Esophagus mucosa (tissue), 1 donor: ENCODE measurements at regions not wholly inside any gene's neighbourhood (a gene's known extent, or its start where the extent isn't known, plus 50 kb on each side); places are given as distances from the start of the nearest gene placed in this dataset.
"Not testable (repeated sequence)": the region's sequence is repeated elsewhere in the genome, so short reads cannot be mapped to it uniquely, and the experiment has no call there.

Experiments used
- ATAC-seq: fragments of 200-7000 bp; cut with Tn5 transposase; one replicate; pipeline ENCODE4 v1.9.1; 2020
- donor health status: DM: yes; HTN: yes; CAD: no.

DNA sequence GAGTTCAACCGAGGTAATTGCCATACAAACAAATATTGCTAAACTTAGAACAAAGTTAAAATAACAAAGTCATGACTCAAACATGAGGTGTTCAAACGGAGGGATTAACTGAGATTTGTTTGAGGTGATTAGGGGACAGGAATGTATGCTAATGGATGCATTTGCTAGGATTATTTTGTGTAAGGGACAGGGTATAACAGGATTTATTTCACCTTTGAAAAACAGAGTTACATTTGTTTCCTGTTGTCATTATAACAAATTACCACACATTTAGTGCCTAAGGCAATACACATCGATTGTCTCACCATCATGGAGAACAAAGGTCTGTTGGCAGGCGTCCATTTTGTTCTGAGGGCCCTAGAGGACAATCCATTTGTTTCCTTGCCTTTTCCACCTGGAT lies 304.3 kb upstream of the CNTNAP5 start:
- ATAC-seq, result no peak

DNA sequence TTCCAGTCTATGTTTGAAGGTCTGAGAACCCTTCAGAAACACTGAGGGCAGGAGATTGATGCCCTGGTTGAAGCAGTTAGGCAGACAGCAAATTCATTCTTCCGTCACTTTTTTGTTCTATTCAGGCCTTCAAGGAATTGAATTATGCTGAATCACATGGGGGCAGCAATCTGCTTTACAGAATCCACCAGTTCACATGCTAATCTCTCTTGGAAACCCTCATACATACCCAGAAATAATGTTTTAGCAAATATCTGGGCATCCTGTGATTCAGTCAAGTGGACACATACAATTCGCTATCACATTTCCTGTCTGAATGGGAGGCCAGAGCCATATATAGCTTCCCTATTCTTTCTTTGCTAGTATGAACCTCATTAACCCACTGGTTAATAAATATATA lies 301.4 kb upstream of the CNTNAP5 start:
- ATAC-seq, result no peak

DNA sequence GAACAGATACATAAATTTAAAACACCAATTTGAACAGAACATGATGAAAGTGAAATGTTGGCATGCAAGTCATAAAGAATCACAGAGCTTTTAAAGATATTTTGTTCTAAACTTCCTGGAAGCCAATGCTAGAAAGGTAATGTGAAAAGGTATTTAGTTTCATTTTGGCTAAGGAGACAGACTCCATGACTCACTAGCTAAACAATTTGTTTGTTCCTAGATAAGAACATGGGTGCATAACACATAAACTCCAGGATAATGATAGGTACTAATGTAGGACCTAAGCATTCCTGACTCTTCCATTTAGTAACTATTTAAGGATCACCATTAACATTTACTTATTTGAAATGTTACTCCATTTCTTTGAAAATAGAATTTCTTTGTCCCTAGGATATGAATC lies 292.5 kb upstream of the CNTNAP5 start:
- ATAC-seq, result no peak

DNA sequence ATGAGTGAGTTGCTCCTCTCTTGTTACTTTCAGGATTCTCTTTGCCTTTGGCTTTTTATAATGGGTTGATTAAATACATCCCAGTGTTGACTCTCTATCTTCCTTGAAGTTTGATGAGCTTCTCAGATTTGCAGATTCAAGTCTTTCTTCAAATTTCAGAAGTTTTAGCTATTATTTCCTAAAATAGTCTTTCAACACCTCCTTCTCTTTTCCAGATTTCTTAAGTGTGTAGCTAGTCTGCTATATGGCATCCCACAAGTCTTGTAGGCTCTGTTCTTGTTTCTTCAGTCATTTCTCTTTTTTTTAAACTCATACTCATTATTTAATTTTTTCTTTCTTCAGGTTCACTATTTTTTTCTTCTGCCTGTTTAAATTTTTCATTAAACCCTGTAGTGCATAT lies 287.7 kb upstream of the CNTNAP5 start:
- no peak for ATAC-seq

DNA sequence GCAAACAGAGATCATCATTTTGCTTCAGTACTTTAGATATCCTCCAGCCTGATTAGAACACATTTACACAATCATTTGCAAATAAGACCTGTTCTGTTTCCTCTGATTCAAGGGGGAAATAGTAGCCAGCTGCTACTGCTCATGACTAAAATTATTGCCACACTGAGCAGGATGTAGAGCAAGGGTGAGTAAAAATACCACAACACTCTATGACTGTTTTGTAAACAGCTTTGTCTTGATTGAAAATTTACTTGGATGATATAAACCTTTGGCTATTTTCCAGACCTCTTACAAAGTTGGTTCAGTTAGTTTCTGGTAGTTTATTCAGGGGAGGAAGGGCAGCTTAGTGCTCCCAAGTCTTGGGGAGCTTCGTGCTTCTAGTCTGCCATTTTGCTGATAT lies 286.4 kb upstream of the CNTNAP5 start:
- ATAC-seq, result no peak

DNA sequence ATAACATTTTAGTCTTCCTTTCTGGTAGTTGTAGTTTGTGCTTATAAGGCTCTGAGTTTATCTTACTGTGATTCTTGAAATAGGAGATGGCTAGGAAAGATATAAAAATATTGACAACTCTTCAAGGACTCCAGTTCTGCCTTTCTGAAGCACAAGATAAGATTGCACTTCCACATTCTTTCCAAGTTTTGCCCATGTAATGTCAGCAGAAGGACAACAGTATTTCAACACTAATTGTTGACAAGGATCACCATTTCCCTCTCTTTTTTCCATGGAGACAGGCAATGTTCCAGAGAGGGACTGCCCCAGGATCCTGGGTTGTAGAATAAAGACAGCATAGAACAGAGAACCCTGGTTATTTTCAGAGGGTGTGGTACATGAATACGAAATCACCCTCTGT lies 279.1 kb upstream of the CNTNAP5 start:
- ATAC-seq, result no peak

DNA sequence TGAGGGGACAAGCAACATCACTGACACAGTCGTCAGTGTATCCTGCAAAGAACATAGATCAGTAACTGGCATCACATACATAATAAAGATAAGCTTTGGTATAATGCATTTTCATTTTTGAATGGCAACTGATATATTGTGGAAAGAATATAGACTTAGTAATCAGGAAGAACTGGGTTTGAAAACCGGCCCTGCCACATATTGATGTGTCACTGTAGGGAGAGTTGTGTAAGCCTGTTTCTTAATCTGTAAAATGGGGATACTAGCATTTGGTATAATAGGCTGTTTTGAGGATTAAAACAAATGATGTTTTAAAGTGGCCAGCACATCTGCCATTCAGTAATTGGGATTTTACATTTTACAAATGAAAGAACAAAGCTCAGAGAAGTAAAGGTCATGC lies 277.8 kb upstream of the CNTNAP5 start:
- ATAC-seq, result peak; percentile 25

DNA sequence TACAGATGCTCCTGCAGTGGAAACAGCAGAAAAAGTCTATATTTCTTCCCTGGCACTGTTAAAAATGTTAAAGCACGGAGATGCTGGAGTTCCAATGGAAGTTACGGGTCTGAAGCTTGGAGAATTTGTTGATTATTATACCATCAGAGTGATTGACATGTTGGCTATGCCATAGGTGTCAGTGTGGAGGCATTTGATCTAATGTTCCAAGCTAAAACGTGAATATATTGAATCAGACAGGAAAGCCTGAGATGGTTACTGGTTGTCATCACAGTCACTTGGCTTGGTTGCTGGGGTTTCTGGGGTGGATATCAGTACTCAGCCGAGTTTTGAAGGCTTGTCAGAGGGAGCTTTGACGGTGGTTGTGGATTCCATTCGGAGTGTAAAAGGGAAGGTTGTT lies 262.9 kb upstream of the CNTNAP5 start:
- no peak for ATAC-seq

DNA sequence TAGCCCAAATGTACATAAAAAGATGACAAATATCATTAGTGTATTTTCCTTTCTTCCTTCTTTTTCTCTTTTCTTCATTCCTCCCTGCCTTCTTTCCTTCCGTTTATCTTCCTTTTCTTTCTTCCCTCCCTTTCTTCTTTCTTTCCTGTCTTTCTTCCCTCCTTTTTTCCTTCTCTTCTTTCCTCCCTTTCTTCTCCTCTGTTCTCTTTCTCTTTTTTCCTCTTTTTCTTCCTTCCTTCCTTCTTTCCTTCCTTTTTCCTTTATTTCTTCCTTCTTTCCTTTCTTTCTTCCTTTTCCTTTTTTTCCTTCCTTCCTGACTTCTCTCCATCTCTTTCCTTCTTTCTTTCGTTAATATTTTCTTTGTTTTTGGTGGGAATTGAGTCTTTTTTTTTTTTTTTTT lies 256.9 kb upstream of the CNTNAP5 start:
- no peak for ATAC-seq

DNA sequence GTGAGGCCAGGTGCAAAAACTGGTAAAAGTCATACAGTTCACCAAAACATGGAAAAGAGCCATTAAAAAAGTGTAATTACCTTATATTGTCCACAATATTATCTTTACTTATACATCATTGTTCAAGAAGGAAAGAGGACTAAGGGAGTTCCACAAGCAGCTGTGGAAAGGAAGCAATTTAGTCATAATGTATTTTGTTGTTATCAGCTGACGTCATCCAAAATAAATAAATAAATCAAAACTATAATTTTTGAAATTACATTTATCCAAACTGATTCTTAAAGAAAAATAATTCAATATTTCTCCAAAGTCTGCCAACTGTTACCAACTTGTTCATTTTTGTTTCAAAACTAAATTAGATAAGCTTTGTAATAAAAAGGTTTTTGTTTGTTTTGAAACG lies 256.1 kb upstream of the CNTNAP5 start:
- no peak for ATAC-seq

DNA sequence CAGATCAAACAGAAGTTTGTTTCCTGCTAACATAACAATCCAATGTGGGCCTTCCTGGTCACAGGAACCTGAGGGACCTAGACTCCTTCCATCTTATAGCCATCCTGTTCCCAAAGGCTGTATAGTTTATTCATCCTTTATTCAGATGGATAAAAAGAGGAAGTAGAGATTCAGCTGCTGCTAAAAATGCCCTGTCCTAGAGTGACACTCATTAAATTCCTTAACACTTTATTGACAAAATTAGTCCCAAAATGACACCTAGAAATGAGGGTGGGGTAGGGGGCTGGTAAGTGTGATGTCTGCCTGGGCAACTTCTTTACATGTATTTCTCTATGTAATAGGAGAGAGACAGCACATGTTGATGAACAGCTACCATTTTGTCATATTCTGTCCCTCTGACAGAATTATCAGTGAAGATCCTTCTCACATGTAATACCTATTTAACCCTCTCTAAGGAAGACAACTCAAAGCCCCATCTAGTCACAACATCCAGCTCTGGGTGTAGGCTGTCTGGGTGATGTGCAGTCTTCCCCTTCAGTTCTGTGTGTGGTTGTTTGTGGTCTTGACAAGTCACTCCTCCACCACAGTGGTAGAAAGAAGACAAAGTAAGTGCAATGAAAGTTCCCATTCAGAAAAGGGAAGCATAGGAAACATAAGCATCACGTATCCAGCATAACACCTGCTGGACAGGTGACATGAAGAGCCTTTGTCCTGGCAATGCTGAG lies 253.9 kb upstream of the CNTNAP5 start:
- ATAC-seq, result no peak

DNA sequence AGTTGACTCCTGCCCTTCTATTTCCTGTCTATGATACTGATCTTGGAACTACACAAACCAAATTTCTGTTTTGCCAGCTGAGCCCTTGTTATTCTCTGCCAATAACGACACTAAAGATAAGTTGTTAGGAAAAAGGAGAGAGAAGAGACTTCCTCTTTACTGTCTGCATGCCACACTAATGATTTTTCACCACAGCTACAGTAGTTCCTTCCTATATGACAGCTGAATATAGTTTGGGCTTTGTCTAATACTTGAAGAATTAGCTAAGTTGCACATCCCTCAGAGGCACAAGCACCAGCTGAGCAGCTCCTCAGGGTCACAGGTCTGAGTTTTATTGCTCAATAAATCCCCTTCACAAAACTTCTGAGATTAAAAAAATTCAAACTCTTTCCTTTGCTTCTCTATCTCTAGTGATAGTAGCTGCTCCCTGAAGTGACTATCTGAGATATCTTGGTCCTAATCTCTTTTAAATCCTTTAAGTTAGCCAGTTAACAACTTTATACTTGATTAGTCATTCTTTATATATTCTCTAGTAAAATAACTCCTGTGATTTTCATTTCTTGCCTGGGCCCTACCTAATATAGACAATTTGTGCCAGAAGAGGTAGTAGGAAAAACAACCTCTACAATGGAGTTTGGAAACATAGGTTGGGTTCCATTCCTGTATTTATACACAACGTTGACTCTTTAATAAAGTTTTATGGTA lies 253.0 kb upstream of the CNTNAP5 start:
- no peak for ATAC-seq

DNA sequence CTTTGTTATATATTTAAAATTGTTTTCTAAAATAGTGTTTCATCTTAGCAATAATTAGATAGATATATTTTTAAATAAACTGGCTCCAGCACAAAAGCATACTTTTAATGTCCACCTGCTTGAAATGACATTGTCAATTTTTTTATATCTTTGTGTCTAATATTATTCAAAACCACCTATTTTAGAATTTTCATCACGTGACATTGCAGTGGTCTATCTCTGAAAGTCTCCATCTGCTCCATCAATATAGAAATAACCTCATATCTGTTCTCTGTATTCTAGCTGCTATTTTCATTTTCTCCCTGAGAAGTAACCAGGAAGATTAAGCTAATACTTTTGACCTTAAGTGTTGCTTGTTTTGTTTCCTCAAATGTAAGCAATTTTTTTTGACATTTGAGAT lies 248.0 kb upstream of the CNTNAP5 start:
- no peak for ATAC-seq

DNA sequence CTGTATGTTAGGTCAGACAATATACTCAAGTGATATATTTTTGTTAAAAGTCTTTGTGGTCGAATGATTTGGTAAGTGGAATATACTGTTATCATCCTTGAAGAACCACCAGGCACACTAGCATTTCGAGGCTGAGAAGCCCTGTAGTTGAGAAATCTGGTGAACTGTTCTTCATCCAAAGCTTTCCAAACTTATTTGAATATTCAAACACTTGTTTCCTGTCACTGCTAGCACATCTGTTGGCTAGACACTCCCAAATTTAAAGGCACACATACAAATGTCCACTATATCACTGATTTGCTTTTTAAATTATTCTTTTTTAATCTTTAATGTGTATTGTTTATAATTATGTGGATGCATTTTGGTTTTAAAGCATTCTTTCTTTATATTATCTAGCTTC lies 241.9 kb upstream of the CNTNAP5 start:
- ATAC-seq, result no peak

DNA sequence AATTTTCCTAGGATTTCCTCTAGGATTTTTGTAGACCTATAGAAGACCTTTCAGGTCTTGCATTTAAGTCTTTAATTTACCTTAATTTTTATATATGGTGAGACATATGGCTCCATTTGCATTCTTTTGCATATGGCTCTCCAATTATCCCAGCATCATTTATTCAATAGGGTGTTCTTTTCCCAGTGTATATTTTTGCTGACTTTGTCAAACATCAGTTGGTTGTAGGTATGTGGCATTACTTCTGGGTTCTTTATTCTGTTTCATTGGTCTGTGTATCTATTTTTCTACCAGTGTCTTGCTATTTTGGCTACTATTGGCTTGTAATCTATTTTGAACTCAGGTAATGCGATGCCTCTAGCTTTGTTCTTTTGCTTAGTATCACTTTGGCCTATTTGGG lies 239.8 kb upstream of the CNTNAP5 start:
- ATAC-seq, result no peak

DNA sequence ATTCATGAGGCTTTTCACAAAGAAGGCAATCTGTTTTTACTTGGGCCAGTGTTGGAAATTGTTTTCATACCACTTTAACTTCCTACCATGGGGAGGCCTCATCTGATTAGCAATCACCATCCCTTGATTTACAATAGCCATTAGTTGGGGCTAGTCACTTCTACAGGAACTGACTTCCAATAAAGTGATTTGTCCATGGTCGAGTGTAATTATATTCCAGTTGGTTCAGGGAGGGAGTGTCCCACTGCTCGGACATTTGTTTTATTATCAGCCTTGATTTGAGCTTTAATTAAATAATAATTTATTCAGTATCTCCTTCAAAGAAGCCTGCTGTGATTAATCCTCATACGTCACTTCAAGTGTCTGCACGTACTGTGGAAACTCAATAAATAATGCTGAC lies 233.9 kb upstream of the CNTNAP5 start:
- no peak for ATAC-seq

DNA sequence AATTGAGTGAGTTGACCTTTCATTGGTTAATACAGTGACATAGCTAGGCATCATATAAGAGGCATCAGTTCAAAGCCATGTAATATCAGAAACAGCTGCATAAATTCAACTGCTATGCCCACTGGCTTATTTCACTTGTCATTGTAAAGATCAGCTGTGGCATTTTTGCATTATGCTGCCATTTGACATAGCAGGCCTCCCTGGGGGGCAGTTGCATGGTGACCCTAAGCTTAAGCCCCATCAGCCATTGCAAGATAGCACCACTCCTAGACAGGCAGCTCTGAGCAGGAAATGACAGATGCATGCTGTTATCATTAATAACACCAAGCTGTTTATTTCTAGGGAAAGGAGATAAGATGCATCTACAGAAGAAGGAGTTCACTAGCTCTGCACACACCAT lies 233.4 kb upstream of the CNTNAP5 start:
- ATAC-seq, result no peak

DNA sequence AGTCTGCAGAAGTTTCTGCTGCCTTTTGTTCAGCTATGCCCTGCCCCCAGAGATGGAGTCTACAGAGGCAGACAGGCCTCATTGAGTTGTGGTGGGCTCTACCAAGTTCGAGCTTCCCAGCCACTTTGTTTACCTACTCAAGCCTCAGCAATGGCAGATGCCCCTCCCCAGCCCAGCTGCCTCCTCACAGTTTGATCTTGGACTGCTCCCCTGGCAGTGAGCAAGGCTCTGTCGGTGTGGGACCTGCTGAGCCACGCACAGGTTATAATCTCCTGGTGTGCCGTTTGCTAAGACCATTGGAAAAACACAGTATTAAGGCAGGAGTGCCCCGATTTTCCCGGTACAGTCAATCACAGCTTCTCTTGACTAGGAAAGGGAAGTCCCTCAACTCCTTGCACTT lies 221.0 kb upstream of the CNTNAP5 start:
- not testable (repeated sequence) for ATAC-seq

DNA sequence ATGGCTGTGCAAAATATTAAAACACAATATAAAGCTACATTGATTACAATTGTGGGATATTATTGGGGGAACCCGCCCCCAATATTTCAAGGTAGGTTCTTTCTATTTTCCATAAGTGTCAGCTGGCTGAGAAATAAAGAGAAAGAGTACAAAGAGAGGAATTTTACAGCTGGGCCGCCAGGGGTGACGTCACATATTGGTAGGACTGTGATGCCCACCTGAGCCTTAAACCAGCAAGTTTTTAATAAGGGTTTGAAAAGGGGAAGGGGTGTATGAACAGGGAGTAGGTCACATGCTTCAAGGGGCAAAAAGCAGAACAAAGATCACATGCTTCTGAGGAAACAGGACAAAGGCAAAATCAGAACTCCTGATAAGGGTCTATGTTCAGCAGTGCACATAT lies 219.3 kb upstream of the CNTNAP5 start:
- not testable (repeated sequence) for ATAC-seq

DNA sequence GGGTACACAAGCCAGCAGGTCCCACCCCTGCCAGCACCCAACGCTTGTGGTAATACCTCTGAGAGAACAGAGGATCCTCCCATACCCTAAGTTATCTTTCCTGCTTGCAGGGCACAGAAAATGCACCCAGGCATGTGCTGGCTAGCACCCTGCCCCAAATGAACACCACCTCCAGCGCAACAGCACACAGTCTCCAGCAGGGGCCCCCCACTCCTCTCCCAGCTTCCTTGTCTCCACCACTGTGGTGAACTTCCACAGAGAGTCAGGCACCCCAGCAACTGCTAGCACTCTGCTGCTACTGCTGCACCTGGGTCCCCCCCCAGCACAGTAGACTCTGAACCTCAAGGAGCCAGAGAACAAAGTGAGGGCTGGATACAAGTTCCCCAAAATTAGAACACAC lies 216.8 kb upstream of the CNTNAP5 start:
- ATAC-seq, result no peak

DNA sequence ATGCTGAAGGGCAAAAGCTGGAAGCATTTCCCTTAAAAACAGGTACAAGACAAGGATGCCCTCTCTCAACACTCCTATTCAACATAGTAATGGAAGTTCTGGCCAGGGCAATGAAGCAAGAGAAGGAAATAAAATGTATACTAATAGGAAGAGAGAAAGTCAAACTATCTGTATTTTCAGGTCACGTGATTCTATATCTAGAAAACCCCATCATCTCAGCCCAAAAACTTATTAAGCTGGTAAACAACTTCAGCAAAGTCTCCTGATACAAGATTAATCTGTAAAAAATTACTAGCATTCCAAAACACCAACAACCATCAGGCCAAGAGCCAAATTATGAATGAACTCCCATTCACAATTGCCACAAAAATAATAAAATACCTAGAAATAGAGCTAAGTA lies 213.2 kb upstream of the CNTNAP5 start:
- ATAC-seq, result no peak

DNA sequence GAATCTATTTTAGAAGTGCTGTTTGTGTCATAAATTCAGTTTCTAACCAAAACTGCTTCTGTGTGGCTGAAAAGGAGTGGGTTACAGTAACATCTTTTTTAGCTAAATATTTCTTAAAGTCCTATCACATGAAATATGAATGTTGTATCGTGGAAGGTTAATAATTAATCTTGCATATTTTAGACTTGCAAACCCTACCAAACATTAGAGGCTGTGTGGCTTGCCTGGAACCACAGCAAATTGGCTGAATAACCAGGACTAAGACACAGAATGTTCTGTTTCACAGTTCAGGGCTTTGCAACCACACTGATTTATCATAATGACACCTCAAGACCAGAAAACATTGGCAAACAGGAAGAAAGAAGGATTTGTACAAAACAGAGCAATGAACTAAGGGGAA lies 208.9 kb upstream of the CNTNAP5 start:
- no peak for ATAC-seq

DNA sequence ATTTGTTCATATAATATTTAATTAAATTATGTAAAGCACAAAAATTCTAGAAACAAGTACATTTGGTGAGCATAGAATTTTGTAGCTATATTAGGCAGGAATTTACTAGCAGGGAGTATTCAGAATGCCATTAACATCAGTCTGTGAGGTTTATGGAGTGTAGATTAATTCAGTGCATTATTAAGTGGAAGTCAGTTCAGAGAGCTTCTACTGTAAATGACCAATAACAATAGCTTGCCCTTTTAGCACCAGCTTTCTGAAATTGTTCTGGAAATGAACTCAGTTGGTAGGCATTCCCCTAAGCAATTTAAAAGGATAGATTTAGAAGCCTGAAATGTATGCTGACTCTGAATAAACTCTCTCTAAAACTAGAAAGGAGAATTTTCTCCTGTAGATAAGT lies 208.2 kb upstream of the CNTNAP5 start:
- no peak for ATAC-seq

DNA sequence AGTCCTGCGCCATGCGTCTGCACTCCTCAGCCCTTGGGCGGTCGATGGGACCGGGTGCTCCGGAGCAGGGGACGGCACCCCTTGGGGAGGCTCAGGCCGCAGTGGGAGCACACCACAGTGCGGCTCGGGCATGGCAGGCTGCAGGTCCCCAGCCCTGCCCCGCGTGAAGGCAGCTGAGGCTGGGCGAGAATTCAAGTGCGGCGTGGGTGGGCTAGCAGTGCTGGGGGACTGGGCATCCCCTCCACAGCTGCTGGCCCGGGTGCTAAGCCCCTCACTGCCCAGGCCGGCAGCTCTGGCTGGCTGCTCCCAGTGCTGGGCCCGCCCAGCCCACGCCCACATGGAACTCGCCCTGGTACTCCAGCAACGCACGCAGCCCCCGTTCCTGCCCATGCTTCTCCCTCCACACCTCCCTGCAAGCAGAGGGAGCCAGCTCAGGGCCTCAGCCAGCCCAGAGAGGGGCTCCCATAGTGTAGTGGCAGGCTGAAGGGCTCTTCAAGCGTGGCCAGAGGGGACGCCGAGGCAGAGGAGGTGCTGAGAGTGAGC lies 198.3 kb upstream of the CNTNAP5 start:
- no peak for ATAC-seq

DNA sequence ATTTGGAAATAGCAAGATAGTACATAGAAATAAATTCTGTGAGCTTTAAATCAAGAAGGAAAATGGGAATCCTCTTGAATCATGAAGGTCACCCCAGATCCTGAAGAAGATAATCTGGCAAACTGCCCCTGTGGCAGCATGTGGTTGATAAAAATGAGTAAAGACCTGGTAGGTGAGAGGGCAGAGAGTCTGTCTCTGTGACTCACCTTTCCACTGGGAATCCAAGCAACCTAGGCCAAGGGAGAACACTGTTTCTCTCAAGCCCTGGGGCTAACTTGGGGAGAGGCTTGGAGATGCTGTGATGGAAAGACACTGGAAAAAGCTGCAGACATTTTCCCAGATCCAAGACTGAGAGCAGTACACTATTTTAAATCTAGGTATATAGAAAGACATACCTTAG lies 185.8 kb upstream of the CNTNAP5 start:
- no peak for ATAC-seq
